CD4-positive, CD25-positive, alpha-beta regulatory T cell (primary cell): ENCODE measurements at regions not wholly inside any gene's neighbourhood (a gene's known extent, or its start where the extent isn't known, plus 50 kb on each side); places are given as distances from the start of the nearest gene placed in this dataset.

Experiments
- ATAC-seq, 2 donors: fragments of 150-1000 bp; cut with Tn5 transposase; one replicate each; pipeline ENCODE4 v1.10.0; 2021; ENCODE audit warnings: low read depth in 2 of 2, moderate number of reproducible peaks in 2 of 2, moderate library complexity in 1 of 2
- DNase-seq, 3 donors: peaks; one replicate each; pipeline versions ENCODE4 v3.0.0 to v3.0.0-alpha.2; 2012 to 2022; ENCODE audit warnings: mixed read lengths in 1 of 3
- H3K27ac ChIP-seq: one replicate; pipeline ENCODE4 v1.7.0; 2013; ENCODE audit warnings: mild to moderate bottlenecking, low read length; ENCODE audit not compliant: insufficient read depth, poor library complexity, severe bottlenecking
- H3K27me3 ChIP-seq: one replicate; pipeline ENCODE4 v1.7.0; 2013; ENCODE audit warnings: low read length; ENCODE audit not compliant: control insufficient read depth, insufficient read depth
- H3K36me3 ChIP-seq: one replicate; pipeline ENCODE4 v1.7.0; 2013; ENCODE audit warnings: mild to moderate bottlenecking, low read length, moderate library complexity; ENCODE audit not compliant: control insufficient read depth, insufficient read depth
- H3K4me1 ChIP-seq: 2 replicates; pipeline ENCODE4 v1.7.0; 2013; ENCODE audit warnings: mild to moderate bottlenecking, low read length; ENCODE audit not compliant: insufficient read depth, control insufficient read depth, poor library complexity, severe bottlenecking
- H3K4me3 ChIP-seq: one replicate; pipeline ENCODE4 v1.7.0; 2013; ENCODE audit warnings: low read depth, mild to moderate bottlenecking, low read length, moderate library complexity
- H3K9me3 ChIP-seq, 2 experiments: 1 replicate in 1 of 2; 2 replicates in 1 of 2; pipeline ENCODE4 v1.7.0; 2013; ENCODE audit warnings: low read length in 2 of 2, mild to moderate bottlenecking in 1 of 2, moderate library complexity in 1 of 2; ENCODE audit not compliant: control insufficient read depth in 2 of 2
- H3K27ac Mint-ChIP-seq, 3 donors: one replicate each; pipeline ENCODE4 v1.8.0; 2020 to 2022; ENCODE audit warnings: mild to moderate bottlenecking in 3 of 3, mixed read lengths in 3 of 3, moderate library complexity in 2 of 3
- H3K27me3 Mint-ChIP-seq: one replicate; pipeline ENCODE4 v1.8.0; 2022; ENCODE audit warnings: mild to moderate bottlenecking, mixed read lengths
- H3K36me3 Mint-ChIP-seq: one replicate; pipeline ENCODE4 v1.8.0; 2020; ENCODE audit warnings: mixed read lengths
- H3K4me1 Mint-ChIP-seq, 4 donors: one replicate each; pipeline ENCODE4 v1.8.0; 2020 to 2022; ENCODE audit warnings: mixed read lengths in 4 of 4, mild to moderate bottlenecking in 1 of 4
- H3K4me3 Mint-ChIP-seq, 4 donors: one replicate each; pipeline ENCODE4 v1.8.0; 2020 to 2022; ENCODE audit warnings: mild to moderate bottlenecking in 4 of 4, mixed read lengths in 4 of 4, moderate library complexity in 3 of 4
- H3K9me3 Mint-ChIP-seq, 7 donors: one replicate each; pipeline ENCODE4 v1.8.0; 2020 to 2022; ENCODE audit warnings: mixed read lengths in 7 of 7, mild to moderate bottlenecking in 3 of 7, moderate library complexity in 2 of 7

DNA sequence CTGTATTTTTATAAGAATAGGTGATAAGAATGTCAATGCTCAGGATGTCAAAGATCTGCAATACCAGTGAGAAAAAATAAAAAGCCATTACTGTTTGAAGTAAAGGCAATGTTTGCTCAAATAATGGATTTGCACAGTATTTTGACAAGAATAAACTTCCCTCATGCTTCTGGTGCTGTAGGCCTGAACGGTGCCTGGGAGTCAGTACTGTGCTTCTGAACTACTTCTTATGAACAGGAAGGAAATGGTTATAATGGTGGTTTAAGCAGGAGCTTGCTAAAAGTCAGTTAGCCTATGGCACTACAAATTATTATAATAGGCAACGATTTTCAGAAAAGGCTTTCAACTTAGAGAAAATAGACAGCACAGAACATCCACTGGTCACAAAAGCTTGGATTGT lies 548.3 kb upstream of the CDH18 start:
- H3K9me3 ChIP-seq: peaks cover 0 to 4% of the 10 kb centered on the region in 2 experiments
- Mint-ChIP-seq H3K36me3 (no peaks in the 10 kb centered on the region), H3K27ac (no peak overlapping the region), H3K27me3 (no peaks in the 10 kb centered on the region), H3K4me3 (no peak overlapping the region), H3K4me1 (no peaks in the 10 kb centered on the region), H3K9me3 (peaks cover 0 to 10% (median 4%) of the 10 kb centered on the region in 7 donors)
- no peaks in the 10 kb centered on the region for H3K4me1 ChIP-seq
- H3K27me3 ChIP-seq: no peaks in the 10 kb centered on the region
- ATAC-seq (no peak), DNase-seq (no peak)
- H3K27ac ChIP-seq: no peak overlapping the region
- no peaks in the 10 kb centered on the region for H3K36me3 ChIP-seq
- no peak overlapping the region for H3K4me3 ChIP-seq

DNA sequence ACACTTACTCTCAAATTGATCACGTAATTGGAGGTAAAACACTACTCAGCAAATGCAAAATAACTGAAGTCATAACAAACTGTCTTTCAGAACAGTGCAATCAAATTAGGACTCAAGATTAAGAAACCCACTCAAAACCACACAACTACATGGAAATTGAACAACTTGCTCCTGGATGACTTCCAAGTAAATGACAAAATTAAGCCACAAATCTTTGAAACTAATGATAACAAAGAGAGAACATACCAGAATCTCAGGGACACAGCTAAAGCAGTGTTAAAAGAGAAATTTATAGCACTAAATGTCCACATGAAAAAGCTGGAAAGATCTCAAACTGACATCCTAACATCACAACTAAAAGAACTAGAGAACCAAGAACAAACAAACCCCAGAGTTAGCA lies 540.5 kb upstream of the CDH18 start:
- H3K27me3 Mint-ChIP-seq: no peaks in the 10 kb centered on the region
- Histone ChIP-seq H3K4me1 (no peaks in the 10 kb centered on the region), H3K27ac (no peak overlapping the region), H3K36me3 (no peaks in the 10 kb centered on the region), H3K27me3 (no peaks in the 10 kb centered on the region), H3K9me3 (no peaks in the 10 kb centered on the region), H3K4me3 (no peak overlapping the region)
- peaks cover 0 to 31% (median 11%) of the 10 kb centered on the region in 7 donors for H3K9me3 Mint-ChIP-seq
- no peak overlapping the region for H3K4me3 Mint-ChIP-seq
- no peaks in the 10 kb centered on the region for H3K36me3 Mint-ChIP-seq
- H3K27ac Mint-ChIP-seq: no peak overlapping the region
- ATAC-seq: no peak
- no peaks in the 10 kb centered on the region for H3K4me1 Mint-ChIP-seq
- DNase-seq: no peak

DNA sequence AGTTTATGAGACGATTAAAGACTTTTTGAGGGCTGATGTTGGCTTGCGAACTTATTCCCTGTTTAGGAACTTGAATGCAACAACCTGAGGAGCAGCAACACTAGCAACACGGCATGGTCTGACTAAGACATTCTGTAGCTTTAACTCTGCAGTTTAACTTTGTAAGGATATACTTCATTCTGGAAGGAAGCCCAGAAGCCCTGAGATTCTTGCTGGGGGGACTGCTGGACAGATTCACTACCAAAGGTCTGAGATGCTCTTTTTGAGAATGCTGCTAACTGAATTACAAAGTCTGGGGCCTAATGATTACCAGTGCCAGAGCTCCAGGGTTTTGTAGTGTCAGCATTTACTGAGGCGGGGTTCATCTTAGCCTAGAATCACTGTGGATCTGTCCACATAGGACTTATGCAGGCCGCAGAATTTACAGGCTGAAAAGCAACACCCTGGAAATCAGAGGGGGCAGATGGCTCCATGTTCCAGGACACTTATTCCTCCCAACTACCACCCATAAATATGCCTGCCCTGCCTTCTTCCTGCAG lies 537.1 kb upstream of the CDH18 start:
- Mint-ChIP-seq H3K9me3 (peaks cover 4 to 35% (median 18%) of the 10 kb centered on the region in 7 donors), H3K4me1 (no peaks in the 10 kb centered on the region), H3K36me3 (no peaks in the 10 kb centered on the region), H3K27me3 (no peaks in the 10 kb centered on the region), H3K4me3 (no peak overlapping the region), H3K27ac (no peak overlapping the region)
- no peaks in the 10 kb centered on the region for H3K36me3 ChIP-seq
- DNase-seq: no peak
- no peak overlapping the region for H3K4me3 ChIP-seq
- no peaks in the 10 kb centered on the region for H3K4me1 ChIP-seq
- ATAC-seq: no peak
- peaks cover 0 to 3% of the 10 kb centered on the region in 2 experiments for H3K9me3 ChIP-seq
- no peak overlapping the region for H3K27ac ChIP-seq
- no peaks in the 10 kb centered on the region for H3K27me3 ChIP-seq

DNA sequence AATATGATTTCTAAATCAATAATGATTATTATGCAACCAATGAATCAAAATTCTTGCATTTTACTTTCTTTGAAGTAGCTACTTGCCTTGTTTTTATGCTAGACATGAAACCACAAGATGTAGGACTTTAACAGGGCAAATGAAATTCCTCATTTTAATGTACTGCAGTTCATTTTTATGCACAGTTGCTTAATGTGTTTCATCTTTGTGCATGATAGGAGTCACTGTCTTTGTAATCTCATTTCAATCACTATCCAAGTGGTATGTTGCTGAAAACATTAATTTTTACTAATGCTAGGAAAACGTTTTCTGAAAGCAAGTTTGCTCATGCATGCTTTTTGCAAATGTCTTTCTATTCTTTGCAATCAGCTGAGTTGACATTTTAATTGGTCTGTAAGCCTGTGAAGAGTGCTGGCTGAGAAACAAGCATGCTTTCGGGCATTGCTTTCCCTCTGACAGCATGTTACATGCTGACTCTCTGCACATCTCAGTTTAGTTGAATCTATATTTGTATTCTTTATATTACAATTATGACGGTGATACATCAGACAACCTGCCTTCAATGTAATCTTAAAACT lies 535.0 kb upstream of the CDH18 start:
- no peak overlapping the region for H3K4me3 Mint-ChIP-seq
- Histone ChIP-seq H3K27me3 (no peaks in the 10 kb centered on the region), H3K4me3 (no peak overlapping the region), H3K27ac (no peak overlapping the region), H3K9me3 (peaks cover 0 to 5% of the 10 kb centered on the region in 2 experiments), H3K36me3 (no peaks in the 10 kb centered on the region), H3K4me1 (no peaks in the 10 kb centered on the region)
- H3K27me3 Mint-ChIP-seq: no peaks in the 10 kb centered on the region
- H3K27ac Mint-ChIP-seq: no peak overlapping the region
- ATAC-seq (no peak), DNase-seq (no peak)
- H3K36me3 Mint-ChIP-seq: no peaks in the 10 kb centered on the region
- peaks cover 4 to 28% (median 11%) of the 10 kb centered on the region in 7 donors for H3K9me3 Mint-ChIP-seq
- no peaks in the 10 kb centered on the region for H3K4me1 Mint-ChIP-seq

DNA sequence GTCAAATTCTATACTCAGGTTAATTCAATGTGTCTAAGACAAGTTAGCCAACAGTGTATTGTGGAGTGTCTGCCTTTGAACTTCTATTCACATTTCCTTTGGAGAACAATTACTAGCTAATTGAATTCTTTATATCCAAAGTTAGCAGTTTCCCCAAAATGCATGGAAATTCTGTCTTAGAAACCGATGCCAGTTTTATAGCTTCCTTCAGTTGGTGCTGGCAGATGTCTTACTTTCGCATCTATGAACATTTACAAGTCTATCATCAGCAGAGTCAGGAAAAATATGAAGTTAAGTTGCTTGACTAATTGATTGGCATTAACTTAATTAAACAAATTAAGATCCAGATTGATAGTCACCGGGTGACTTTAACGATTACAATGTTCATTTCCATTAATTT lies 527.6 kb upstream of the CDH18 start:
- H3K36me3 ChIP-seq: no peaks in the 10 kb centered on the region
- ATAC-seq (no peak), DNase-seq (no peak)
- Mint-ChIP-seq H3K4me3 (no peak overlapping the region), H3K27me3 (no peaks in the 10 kb centered on the region), H3K9me3 (peaks cover 2 to 20% (median 10%) of the 10 kb centered on the region in 7 donors), H3K4me1 (no peaks in the 10 kb centered on the region), H3K27ac (no peak overlapping the region), H3K36me3 (no peaks in the 10 kb centered on the region)
- no peak overlapping the region for H3K27ac ChIP-seq
- no peaks in the 10 kb centered on the region for H3K4me1 ChIP-seq
- H3K4me3 ChIP-seq: no peak overlapping the region
- peaks cover 0 to 4% of the 10 kb centered on the region in 2 experiments for H3K9me3 ChIP-seq
- H3K27me3 ChIP-seq: no peaks in the 10 kb centered on the region

DNA sequence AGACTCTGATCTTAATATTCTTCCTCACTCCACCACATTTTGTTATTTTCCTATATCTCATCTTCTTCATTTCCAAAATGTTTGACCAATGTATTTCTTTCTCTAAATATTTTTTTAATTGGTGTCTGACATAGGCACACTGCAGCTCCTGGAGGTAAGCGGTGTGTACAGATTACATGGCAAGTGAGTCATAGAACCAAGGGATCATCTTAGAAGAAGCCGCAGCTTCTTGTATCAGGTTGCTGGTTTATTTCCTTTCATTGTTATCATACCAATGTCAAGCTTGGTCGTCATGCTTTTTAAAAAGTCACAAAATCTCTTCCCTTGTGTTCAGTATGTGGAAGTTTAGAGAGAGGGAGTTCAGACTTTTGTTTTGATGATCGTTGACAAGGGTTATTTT lies 526.1 kb upstream of the CDH18 start:
- no peak overlapping the region for H3K4me3 Mint-ChIP-seq
- no peaks in the 10 kb centered on the region for H3K27me3 ChIP-seq
- H3K27ac Mint-ChIP-seq: no peak overlapping the region
- no peak for ATAC-seq
- no peaks in the 10 kb centered on the region for H3K36me3 Mint-ChIP-seq
- H3K4me1 Mint-ChIP-seq: no peaks in the 10 kb centered on the region
- no peak for DNase-seq
- H3K27me3 Mint-ChIP-seq: no peaks in the 10 kb centered on the region
- H3K27ac ChIP-seq: no peak overlapping the region
- peaks cover 2 to 20% (median 7%) of the 10 kb centered on the region in 7 donors for H3K9me3 Mint-ChIP-seq
- H3K9me3 ChIP-seq: peaks cover 0 to 4% of the 10 kb centered on the region in 2 experiments
- H3K36me3 ChIP-seq: no peaks in the 10 kb centered on the region
- H3K4me1 ChIP-seq: no peaks in the 10 kb centered on the region
- no peak overlapping the region for H3K4me3 ChIP-seq

DNA sequence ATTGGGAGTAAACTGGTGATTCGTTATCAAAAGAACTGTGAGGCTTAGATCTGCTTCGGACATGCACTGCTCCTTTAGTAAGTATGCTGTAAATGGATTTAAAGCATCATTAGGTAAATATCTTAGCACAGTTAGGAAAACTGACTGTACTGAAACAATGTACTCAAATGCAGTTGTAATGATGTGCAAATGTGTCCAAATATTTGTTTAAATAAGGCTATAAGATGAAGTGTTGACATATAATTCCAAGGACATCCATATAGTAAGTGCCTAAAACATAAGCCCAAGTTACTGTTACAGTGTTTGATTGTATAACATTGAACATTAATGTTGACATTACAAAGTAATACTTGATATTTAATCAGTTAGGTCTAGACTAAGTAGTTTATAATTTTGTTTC lies 512.5 kb upstream of the CDH18 start:
- H3K27me3 Mint-ChIP-seq: no peaks in the 10 kb centered on the region
- no peak overlapping the region for H3K27ac Mint-ChIP-seq
- ATAC-seq (no peak), DNase-seq (no peak)
- Histone ChIP-seq H3K27ac (no peak overlapping the region), H3K4me3 (no peak overlapping the region), H3K36me3 (no peaks in the 10 kb centered on the region), H3K27me3 (no peaks in the 10 kb centered on the region), H3K4me1 (no peaks in the 10 kb centered on the region), H3K9me3 (peaks cover 0 to 1% of the 10 kb centered on the region in 2 experiments)
- H3K9me3 Mint-ChIP-seq: peaks cover 3 to 21% (median 7%) of the 10 kb centered on the region in 7 donors
- peaks cover 0 to 5% (median 0%) of the 10 kb centered on the region in 4 donors for H3K4me1 Mint-ChIP-seq
- H3K4me3 Mint-ChIP-seq: no peak overlapping the region
- no peaks in the 10 kb centered on the region for H3K36me3 Mint-ChIP-seq

DNA sequence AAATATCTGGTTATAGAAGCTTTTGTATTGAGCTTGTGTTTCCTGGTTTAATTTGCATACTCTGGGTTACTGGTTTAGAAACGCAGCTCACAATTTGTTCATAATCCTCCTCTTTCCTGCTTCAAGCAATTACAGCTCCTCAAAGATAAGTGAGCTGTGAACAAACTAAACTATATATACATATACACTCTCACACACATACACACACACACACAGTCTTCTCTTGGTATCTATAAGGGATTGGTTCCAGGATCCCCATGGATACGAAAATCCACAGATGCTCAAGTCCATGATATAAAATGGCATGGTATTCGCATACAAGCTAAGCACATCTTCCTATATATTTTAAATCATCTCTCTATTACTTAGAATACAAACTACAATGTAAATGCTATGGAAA lies 510.9 kb upstream of the CDH18 start:
- H3K4me3 Mint-ChIP-seq: no peak overlapping the region
- no peaks in the 10 kb centered on the region for H3K27me3 Mint-ChIP-seq
- Histone ChIP-seq H3K9me3 (peaks cover 0 to 1% of the 10 kb centered on the region in 2 experiments), H3K36me3 (no peaks in the 10 kb centered on the region), H3K27ac (no peak overlapping the region), H3K4me3 (no peak overlapping the region), H3K4me1 (no peaks in the 10 kb centered on the region), H3K27me3 (no peaks in the 10 kb centered on the region)
- H3K9me3 Mint-ChIP-seq: peaks cover 2 to 31% (median 7%) of the 10 kb centered on the region in 7 donors
- H3K36me3 Mint-ChIP-seq: no peaks in the 10 kb centered on the region
- DNase-seq: no peak
- H3K27ac Mint-ChIP-seq: no peak overlapping the region
- no peak for ATAC-seq
- no peaks in the 10 kb centered on the region for H3K4me1 Mint-ChIP-seq
